Endothelial cell of umbilical vein (primary cell): ENCODE measurements at regions not wholly inside any gene's neighbourhood (a gene's known extent, or its start where the extent isn't known, plus 50 kb on each side); places are given as distances from the start of the nearest gene placed in this dataset.

Source experiments
- CTCF ChIP-seq, 2 donors: IDR thresholded peaks; 1 replicate in 1 of 2; 2 replicates in 1 of 2; pipeline ENCODE4 v1.5.1; 2011; ENCODE audit warnings: low read length in 2 of 2, mild to moderate bottlenecking in 2 of 2, moderate library complexity in 2 of 2, control low read depth in 1 of 2, inconsistent platforms in 1 of 2, low read depth in 1 of 2; ENCODE audit not compliant: insufficient read depth in 1 of 2; ENCODE audit errors: extremely low read depth in 1 of 2
- EZH2 ChIP-seq: IDR thresholded peaks from 2 replicates; pipeline ENCODE4 v1.6.1; 2012; ENCODE audit warnings: borderline replicate concordance, low read depth, mild to moderate bottlenecking, moderate library complexity, low read length, inconsistent platforms; ENCODE audit not compliant: severe bottlenecking
- FOS ChIP-seq: IDR thresholded peaks from 2 replicates; pipeline ENCODE4 v1.6.1; 2011; ENCODE audit warnings: mild to moderate bottlenecking, low read length, moderate library complexity, borderline replicate concordance; ENCODE audit not compliant: insufficient read depth
- POLR2A ChIP-seq: IDR thresholded peaks from 2 replicates; pipeline ENCODE4 v1.6.1; 2012; ENCODE audit warnings: low read depth, mild to moderate bottlenecking, control low read depth, low read length
- TF ChIP-seq, protein P1 (sequence below): IDR thresholded peaks from 2 replicates; pipeline ENCODE4 v1.6.1; 2011; ENCODE audit not compliant: insufficient read depth, insufficient read length

GRCh38 chr15:24607636-24608035 lies 67.9 kb upstream of the NPAP1 start:
- no peak for TF ChIP-seq CTCF (IDR thresholded peaks at IDR 0.05; ENCODE audit: extremely low read depth in 1 of 2, insufficient read depth in 1 of 2, low read depth in 1 of 2, low read length in 2 of 2)
- no peak for TF ChIP-seq EZH2
- no peak for TF ChIP-seq POLR2A
- no peak for TF ChIP-seq FOS
- TF ChIP-seq, protein P1, sequence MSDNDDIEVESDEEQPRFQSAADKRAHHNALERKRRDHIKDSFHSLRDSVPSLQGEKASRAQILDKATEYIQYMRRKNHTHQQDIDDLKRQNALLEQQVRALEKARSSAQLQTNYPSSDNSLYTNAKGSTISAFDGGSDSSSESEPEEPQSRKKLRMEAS = no peak
